ENCODE measurements at regions not wholly inside any gene's neighbourhood (a gene's known extent, or its start where the extent isn't known, plus 50 kb on each side); places are given as distances from the start of the nearest gene placed in this dataset.
A peak's percentile ranks its signal among the peaks of the same experiment; 100 is the strongest.

DNA sequence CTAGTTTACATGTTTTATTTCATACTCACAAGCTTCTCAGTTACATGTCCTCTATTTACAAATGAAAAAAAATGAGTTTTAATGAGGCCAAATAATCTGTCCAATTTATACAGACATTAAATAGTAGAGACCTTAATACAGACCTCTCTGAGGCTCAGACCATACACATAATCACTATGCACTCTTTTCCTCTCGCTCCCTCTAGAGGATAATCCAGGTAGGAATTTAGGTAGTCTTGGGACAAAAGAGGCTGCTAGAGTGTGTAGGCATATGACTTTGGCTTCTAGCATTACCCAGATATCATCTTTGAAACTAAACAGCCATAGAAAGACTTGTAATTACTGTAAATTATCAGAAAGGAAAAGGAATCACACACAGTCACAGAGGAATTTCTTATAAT, 444.7 kb downstream of the HINT1 start:
- no peaks in the 10 kb centered on the region for H3K27me3 ChIP-seq
- no peaks in the 10 kb centered on the region for H3K4me1 ChIP-seq
- intact Hi-C loops (cut with DNase I) = no loop called here
- no peak for DNase-seq
- ATAC-seq = peak in 3 of 4 donors; percentile 54 to 62 (median 58)
- H3K36me3 ChIP-seq = no peaks in the 10 kb centered on the region
- TF ChIP-seq, protein P1, sequence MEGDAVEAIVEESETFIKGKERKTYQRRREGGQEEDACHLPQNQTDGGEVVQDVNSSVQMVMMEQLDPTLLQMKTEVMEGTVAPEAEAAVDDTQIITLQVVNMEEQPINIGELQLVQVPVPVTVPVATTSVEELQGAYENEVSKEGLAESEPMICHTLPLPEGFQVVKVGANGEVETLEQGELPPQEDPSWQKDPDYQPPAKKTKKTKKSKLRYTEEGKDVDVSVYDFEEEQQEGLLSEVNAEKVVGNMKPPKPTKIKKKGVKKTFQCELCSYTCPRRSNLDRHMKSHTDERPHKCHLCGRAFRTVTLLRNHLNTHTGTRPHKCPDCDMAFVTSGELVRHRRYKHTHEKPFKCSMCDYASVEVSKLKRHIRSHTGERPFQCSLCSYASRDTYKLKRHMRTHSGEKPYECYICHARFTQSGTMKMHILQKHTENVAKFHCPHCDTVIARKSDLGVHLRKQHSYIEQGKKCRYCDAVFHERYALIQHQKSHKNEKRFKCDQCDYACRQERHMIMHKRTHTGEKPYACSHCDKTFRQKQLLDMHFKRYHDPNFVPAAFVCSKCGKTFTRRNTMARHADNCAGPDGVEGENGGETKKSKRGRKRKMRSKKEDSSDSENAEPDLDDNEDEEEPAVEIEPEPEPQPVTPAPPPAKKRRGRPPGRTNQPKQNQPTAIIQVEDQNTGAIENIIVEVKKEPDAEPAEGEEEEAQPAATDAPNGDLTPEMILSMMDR (IDR thresholded peaks at IDR 0.05) = peak in 2 of 4 donors; percentile 7 to 14
- H3K9me3 ChIP-seq = no peaks in the 10 kb centered on the region
- FAIRE-seq = no peak
- H3K27ac ChIP-seq = no peak overlapping the region
- WGBS, 2 donors = 6 to 12% methylated on average over 1 of the region's 1 CpG
- H3K4me3 ChIP-seq = no peak overlapping the region

DNA sequence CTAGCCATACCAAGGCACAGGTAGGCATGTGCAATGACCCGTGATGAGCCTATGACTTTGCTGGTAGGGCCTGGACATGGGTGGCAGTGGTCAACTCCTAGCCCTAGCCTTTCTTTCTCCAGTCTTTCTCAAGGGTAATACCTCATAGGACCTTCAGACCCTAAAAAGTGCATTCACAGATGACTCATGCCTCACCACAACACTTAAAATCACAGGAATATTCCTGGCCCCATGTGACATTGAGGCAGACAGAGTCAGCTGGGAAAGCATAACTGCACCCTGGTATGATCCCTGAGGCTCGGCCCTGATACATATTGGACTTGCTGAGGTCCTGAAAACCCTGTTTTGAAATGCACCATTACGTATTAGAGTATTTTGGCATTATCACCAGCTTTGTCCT, 449.5 kb downstream of the HINT1 start:
- TF ChIP-seq, protein P1 (IDR thresholded peaks at IDR 0.05) = no peak
- no peak for FAIRE-seq
- Histone ChIP-seq H3K36me3 (no peaks in the 10 kb centered on the region), H3K27me3 (no peaks in the 10 kb centered on the region), H3K9me3 (no peaks in the 10 kb centered on the region), H3K27ac (no peak overlapping the region), H3K4me1 (no peaks in the 10 kb centered on the region), H3K4me3 (no peak overlapping the region)
- 67% methylated on average over 3 of the region's 3 CpGs for WGBS, 2 donors
- no peak for DNase-seq
- ATAC-seq = no peak
- intact Hi-C loops (cut with DNase I) = no loop called here

DNA sequence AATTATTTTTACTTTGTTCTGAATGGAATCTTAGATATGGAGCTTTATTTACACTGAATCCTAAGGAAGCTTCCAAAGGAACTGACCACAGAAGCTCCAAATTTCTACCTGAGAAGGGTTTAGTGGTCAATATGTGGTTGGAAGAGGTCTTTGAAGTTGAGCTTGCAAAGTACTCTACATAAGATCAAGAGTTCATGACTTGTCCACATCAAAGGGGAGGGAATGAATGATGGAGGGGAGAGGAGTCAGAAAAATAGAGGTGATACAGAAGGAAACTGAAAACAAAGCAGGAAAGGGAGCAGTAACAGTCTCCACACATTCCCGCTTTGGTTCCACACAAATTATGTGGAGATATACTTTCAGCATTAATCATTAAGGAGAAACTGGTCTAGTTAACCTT, 450.9 kb downstream of the HINT1 start:
- ATAC-seq (no peak), DNase-seq (no peak), FAIRE-seq (no peak)
- no peaks in the 10 kb centered on the region for H3K4me1 ChIP-seq
- no peaks in the 10 kb centered on the region for H3K9me3 ChIP-seq
- no peak overlapping the region for H3K4me3 ChIP-seq
- no peak overlapping the region for H3K27ac ChIP-seq
- WGBS, 2 donors = 83 to 92% methylated on average over 1 of the region's 1 CpG
- intact Hi-C loops (cut with DNase I) = no loop called here
- H3K27me3 ChIP-seq = no peaks in the 10 kb centered on the region
- no peaks in the 10 kb centered on the region for H3K36me3 ChIP-seq
- TF ChIP-seq, protein P1 (IDR thresholded peaks at IDR 0.05) = no peak

DNA sequence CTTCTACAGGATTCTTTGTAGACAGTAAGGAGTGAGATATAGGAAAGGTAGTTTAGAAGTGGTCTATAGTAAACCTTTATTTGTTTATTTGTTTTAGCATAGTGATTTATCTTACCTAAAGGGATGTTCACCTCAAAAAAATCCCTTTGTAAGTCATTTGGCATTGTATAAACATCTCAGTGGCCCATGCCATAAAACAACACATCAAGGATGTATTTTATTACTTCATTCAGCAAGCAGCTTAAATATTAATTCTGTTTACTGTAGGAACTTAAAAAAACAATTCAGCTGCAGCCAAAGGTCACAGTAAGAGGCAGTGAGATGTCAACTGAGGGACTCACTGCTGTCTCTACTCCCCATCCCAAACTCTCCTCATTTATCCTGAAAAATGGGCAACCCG, 452.7 kb downstream of the HINT1 start:
- FAIRE-seq (no peak), DNase-seq (no peak)
- H3K9me3 ChIP-seq = no peaks in the 10 kb centered on the region

DNA sequence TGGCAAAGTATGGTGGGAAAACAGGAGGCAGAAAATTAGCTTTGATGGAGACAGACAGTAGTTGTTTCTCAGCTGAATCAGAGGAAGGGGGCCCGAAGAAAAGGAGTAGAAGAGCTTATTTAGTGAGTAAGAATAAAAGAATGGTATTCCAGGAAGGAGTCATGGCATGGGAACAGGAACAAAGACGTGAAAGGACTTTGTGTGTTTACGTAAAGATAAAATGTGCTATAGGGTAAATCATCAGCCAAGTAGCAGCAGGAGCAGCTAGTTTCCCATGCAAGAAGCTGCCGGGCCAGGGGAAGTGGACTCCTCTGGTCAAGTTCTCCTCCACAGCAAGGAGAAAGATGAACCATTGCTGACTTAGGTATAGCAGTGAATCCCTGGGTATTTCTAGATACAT, 454.5 kb downstream of the HINT1 start:
- intact Hi-C loops (cut with DNase I) = no loop called here
- FAIRE-seq = no peak
- H3K27me3 ChIP-seq = no peaks in the 10 kb centered on the region
- no peaks in the 10 kb centered on the region for H3K4me1 ChIP-seq
- no peak overlapping the region for H3K27ac ChIP-seq
- DNase-seq = no peak
- TF ChIP-seq, protein P1 (IDR thresholded peaks at IDR 0.05) = no peak
- H3K4me3 ChIP-seq = no peak overlapping the region
- no peaks in the 10 kb centered on the region for H3K36me3 ChIP-seq
- ATAC-seq = no peak
- WGBS, 2 donors = 9 to 17% methylated on average over 4 of the region's 4 CpGs
- H3K9me3 ChIP-seq = no peaks in the 10 kb centered on the region

More for the DNA sequence above, 452.7 kb downstream of the HINT1 start:
- Histone ChIP-seq H3K4me1 (no peaks in the 10 kb centered on the region), H3K36me3 (no peaks in the 10 kb centered on the region), H3K27me3 (no peaks in the 10 kb centered on the region), H3K4me3 (no peak overlapping the region), H3K27ac (no peak overlapping the region)
- no peak for ATAC-seq
- 66 to 77% methylated on average over 1 of the region's 1 CpG for WGBS, 2 donors
- TF ChIP-seq, protein P1 (IDR thresholded peaks at IDR 0.05) = no peak
- intact Hi-C loops (cut with DNase I) = no loop called here

Measured in pancreas (tissue), 10 donors.